ENCODE measurements at regions not wholly inside any gene's neighbourhood (a gene's known extent, or its start where the extent isn't known, plus 50 kb on each side); places are given as distances from the start of the nearest gene placed in this dataset.

DNA sequence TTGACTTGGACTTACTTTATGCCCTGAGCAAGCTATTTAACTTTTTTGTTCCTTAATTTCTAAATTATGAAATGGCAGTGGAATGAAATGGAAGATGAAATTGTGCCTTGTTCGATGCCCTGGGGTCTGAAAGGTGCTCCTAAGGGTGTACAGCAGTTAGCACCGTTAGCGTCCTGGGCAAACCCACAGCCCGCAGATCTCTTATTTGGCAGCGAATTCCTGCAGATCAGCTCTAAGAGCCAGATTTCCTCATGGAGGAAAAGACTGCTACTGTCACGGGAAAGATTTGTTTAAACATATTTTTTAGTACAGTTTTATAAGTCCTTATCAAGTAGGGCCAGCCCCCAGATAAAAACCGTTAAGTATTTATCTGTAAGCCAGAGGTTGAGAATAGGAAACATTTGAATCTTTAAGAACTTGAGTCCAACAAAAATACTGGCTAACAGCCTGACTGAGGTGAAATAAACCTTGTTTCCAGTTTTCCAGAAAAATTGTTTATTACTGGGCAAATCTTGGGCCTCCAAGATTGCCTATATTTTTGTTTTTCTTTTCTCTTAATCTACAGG lies 216.5 kb upstream of the DMRT1 start:
- Histone ChIP-seq H3K4me3 (replicated peaks in 1 of 3; ENCODE audit: insufficient read depth in 1 of 3, low read depth in 2 of 3, low read length in 3 of 3) (no peak overlapping the region), H4K20me1 (ENCODE audit: insufficient read depth, low read length) (no peaks in the 10 kb centered on the region), H3K27me3 (ENCODE audit: control insufficient read depth in 1 of 2, insufficient read depth in 2 of 2, low read length in 2 of 2) (no peaks in the 10 kb centered on the region), H2AFZ (ENCODE audit: low read length) (no peak overlapping the region), H3K79me2 (ENCODE audit: insufficient read depth, low read length) (no peaks in the 10 kb centered on the region), H3K4me2 (ENCODE audit: low read depth, low read length) (no peak overlapping the region), H3K4me1 (ENCODE audit: insufficient read depth, low read length) (peaks cover 40% of the 10 kb centered on the region), H3K9me3 (ENCODE audit: low read length) (no peaks in the 10 kb centered on the region), H3K27ac (ENCODE audit: extremely low read length, insufficient read depth, low read length) (no peak overlapping the region), H3K9ac (ENCODE audit: insufficient read depth, low read depth, low read length) (no peak overlapping the region), H3K36me3 (replicated peaks in 1 of 2; ENCODE audit: control insufficient read depth in 1 of 2, insufficient read depth in 2 of 2, low read length in 2 of 2) (no peaks in the 10 kb centered on the region)
- ChIA-PET CTCF (ENCODE audit: low intra/inter-chr PET ratio, low total read pairs) (no interaction called here), POLR2A (interaction anchor here (2.1 kb wide), 1 partner anchor 82 kb away, joined by 5 read pairs; no protein-coding TSS in a partner anchor)
- intact Hi-C loops (cut with micrococcal nuclease; ENCODE audit: unreplicated experiment) = loop anchor here (5.0 kb wide), 1 partner anchor 47 kb away; no protein-coding TSS in a partner anchor
- WGBS (ENCODE audit: low lambda C conversion rate) = 79% methylated on average over 7 of the region's 7 CpGs
- ATAC-seq = no peak
- no peak for DNase-seq (ENCODE audit: low spot score)
- in situ Hi-C loops (cut with HindIII; ENCODE audit: extremely low pct_ligation_motif_present, low pct_unique_long_range_greater_than_20kb) = no loop called here
- BruUV-seq (replicated peaks) = no TSS peak
- FAIRE-seq = no peak
- TF ChIP-seq CEBPZ (IDR thresholded peaks at IDR 0.05; ENCODE audit: low read length) (no peak), ZNF788 (CRISPR knock-in tag; IDR thresholded peaks at IDR 0.05; ENCODE audit: borderline replicate concordance) (no peak), SOX6 (IDR thresholded peaks at IDR 0.05) (no peak), SOX6 (CRISPR knock-in tag; IDR thresholded peaks at IDR 0.05) (no peak), ZNF17 (CRISPR knock-in tag; IDR thresholded peaks at IDR 0.05) (no peak), ZNF326 (CRISPR knock-in tag; IDR thresholded peaks at IDR 0.05; ENCODE audit: borderline replicate concordance) (no peak), YY1 (IDR thresholded peaks at IDR 0.05; ENCODE audit: insufficient read depth, insufficient replicate concordance, low read depth, low read length) (no peak), CAMTA2 (CRISPR knock-in tag; IDR thresholded peaks at IDR 0.05; ENCODE audit: borderline replicate concordance) (no peak), ZBTB44 (CRISPR knock-in tag; IDR thresholded peaks at IDR 0.05) (no peak), ZNF816 (CRISPR knock-in tag; IDR thresholded peaks at IDR 0.05; ENCODE audit: borderline replicate concordance) (no peak), MBD4 (IDR thresholded peaks at IDR 0.05; ENCODE audit: borderline replicate concordance, low read length) (no peak)
- TF ChIP-seq, protein P1, sequence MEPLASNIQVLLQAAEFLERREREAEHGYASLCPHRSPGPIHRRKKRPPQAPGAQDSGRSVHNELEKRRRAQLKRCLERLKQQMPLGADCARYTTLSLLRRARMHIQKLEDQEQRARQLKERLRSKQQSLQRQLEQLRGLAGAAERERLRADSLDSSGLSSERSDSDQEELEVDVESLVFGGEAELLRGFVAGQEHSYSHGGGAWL (CRISPR knock-in tag; IDR thresholded peaks at IDR 0.05) = no peak
- TF ChIP-seq, protein P2, sequence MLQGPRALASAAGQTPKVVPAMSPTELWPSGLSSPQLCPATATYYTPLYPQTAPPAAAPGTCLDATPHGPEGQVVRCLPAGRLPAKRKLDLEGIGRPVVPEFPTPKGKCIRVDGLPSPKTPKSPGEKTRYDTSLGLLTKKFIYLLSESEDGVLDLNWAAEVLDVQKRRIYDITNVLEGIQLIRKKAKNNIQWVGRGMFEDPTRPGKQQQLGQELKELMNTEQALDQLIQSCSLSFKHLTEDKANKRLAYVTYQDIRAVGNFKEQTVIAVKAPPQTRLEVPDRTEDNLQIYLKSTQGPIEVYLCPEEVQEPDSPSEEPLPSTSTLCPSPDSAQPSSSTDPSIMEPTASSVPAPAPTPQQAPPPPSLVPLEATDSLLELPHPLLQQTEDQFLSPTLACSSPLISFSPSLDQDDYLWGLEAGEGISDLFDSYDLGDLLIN (CRISPR knock-in tag; IDR thresholded peaks at IDR 0.05; ENCODE audit: borderline replicate concordance) = no peak
- TF ChIP-seq, protein P3, sequence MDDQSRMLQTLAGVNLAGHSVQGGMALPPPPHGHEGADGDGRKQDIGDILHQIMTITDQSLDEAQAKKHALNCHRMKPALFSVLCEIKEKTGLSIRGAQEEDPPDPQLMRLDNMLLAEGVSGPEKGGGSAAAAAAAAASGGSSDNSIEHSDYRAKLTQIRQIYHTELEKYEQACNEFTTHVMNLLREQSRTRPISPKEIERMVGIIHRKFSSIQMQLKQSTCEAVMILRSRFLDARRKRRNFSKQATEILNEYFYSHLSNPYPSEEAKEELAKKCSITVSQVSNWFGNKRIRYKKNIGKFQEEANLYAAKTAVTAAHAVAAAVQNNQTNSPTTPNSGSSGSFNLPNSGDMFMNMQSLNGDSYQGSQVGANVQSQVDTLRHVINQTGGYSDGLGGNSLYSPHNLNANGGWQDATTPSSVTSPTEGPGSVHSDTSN (CRISPR knock-in tag; IDR thresholded peaks at IDR 0.05; ENCODE audit: borderline replicate concordance) = no peak

All from HepG2 (cell line).